HG03139 (cell line): ENCODE measurements at regions not wholly inside any gene's neighbourhood (a gene's known extent, or its start where the extent isn't known, plus 50 kb on each side); places are given as distances from the start of the nearest gene placed in this dataset.
"Not testable (repeated sequence)": the region's sequence is repeated elsewhere in the genome, so short reads cannot be mapped to it uniquely, and the experiment has no call there.

Source experiments
- ATAC-seq: cut with Tn5 transposase; IDR thresholded peaks from one replicate; pipeline ENCODE4 v1.9.1; 2021; ENCODE audit not compliant: unreplicated experiment

DNA sequence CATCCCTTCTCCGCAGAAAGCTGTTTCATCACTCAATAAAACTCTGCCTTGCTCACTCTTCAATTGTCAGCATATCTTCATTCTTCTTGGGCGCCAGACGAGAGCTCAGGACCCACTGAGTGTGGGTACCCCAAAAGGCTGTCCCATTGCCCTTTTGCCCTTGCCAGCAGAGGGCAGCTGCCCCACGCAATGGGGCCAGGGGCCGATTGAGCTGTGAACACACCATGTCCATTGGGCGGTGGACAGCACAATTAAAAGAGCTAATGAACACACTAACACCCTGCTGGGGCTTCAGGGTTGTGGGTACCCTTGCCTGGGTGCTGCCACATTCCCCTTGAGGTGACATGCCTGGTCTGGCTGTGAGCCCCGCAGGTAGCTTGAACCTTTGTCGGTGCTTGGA, 487.2 kb upstream of the NUDT12 start:
- ATAC-seq, result no peak

- no peak for ATAC-seq
Measured at GRCh38 chr5:104048231-104048630, 485.6 kb upstream of the NUDT12 start.

DNA sequence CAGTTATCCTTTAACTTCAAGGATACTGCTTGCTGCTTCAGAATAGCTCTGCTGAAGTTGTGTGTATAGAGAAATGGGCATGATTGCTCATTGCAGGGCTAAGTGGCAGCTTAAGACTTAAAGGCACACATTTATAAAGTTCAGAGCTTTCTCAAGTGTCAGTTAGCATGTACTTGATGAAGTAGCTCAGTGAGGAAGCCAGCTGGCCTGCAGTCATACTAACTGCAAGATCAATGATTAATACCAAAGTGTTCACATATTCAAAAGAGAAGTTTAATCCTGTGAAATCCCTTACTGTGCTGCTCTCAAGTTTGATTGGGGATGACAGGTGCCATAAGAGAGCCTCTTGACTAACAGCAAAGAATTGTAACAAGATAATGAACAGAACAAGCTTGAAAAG, 483.4 kb upstream of the NUDT12 start:
- ATAC-seq, result no peak

GRCh38 chr5:104039871-104040270, 477.3 kb upstream of the NUDT12 start:
- ATAC-seq, result not testable (repeated sequence)

GRCh38 chr5:104037136-104037535, 474.5 kb upstream of the NUDT12 start:
- ATAC-seq, result not testable (repeated sequence)

DNA sequence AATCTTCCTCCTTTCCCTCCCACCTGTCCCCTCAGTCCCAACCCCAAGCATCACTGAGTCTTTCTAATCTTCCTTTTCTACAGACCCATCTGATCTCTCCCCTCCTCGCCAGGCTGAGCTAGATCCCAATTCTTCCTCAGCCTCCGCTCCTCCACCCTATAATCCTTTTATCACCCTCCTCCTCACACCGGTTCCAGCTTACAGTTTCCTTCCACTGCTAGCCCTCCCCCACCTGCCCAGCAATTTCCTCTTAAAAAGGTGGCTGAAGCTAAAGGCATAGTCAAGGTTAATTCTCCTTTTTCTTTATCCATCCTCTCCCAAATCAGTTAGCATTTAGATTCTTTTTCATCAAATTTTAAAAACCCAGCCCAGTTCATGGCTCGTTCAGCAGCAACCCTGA, 470.6 kb upstream of the NUDT12 start:
- not testable (repeated sequence) for ATAC-seq

DNA sequence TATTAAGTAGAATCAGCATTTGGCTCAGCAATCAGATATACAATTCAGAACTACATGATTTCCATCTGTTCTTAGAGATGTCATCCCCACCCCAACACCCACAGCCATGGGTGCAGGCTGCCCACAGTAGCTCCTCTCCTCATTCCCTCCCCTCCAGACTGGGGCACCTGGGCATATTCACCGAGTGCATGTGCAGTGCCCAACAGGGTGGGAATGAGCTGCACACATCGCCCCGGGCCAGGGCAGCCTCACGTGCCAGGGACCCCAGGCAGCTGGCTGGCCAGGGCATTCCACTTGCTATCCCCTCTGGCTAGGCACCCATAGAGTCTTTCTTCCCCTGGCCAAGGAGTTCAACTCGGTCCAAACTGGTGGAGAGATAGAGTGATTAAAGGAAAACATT, 461.9 kb upstream of the NUDT12 start:
- ATAC-seq, result no peak

GRCh38 chr5:104023739-104024138, 461.1 kb upstream of the NUDT12 start:
- ATAC-seq, result no peak

GRCh38 chr5:104019956-104020355, 457.4 kb upstream of the NUDT12 start:
- no peak for ATAC-seq

DNA sequence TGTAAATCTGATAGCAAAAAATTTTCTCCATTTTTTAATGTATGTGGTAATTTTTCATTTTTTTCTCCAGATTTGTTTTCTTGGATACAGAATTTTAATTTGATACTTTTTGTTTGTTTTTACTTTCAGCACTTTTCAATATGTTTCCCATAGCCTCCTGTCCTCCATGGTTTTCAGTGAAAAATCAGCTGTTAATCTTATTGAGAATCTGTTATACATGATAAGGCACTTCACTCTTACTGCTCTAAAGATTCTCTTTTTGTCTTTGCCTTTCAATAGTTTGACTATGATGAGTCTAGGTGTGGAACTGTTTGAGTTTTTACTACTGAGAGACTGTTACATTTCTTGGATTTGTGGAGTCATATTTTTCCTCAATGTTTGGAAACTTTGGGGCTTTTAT, 455.7 kb upstream of the NUDT12 start:
- ATAC-seq, result no peak

GRCh38 chr5:104016646-104017045, 454.1 kb upstream of the NUDT12 start:
- ATAC-seq, result no peak

DNA sequence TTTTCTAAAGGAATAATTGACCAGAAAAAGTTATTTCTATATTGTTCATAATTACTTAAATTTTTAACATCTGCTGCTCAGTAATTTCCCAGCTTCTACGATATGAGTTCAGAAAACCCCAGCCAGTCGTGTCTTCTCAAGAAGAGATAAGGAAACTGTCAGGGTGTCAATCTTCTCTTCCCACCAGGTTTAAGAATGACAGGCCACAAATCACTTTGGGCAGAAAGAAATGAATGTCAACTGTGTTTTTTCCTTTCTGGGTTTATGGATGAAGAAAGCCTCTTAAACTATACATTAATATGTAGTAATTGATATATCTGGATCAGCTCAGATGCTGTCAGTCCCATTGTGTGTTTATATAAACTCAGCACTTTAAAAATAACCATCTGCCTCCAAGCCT, 453.2 kb upstream of the NUDT12 start:
- ATAC-seq, result no peak

GRCh38 chr5:104002783-104003182, 440.2 kb upstream of the NUDT12 start:
- ATAC-seq, result not testable (repeated sequence)

- no peak for ATAC-seq
Measured at GRCh38 chr5:104001136-104001535, 438.5 kb upstream of the NUDT12 start.

- no peak for ATAC-seq
Measured at GRCh38 chr5:103993031-103993430, 430.4 kb upstream of the NUDT12 start.

DNA sequence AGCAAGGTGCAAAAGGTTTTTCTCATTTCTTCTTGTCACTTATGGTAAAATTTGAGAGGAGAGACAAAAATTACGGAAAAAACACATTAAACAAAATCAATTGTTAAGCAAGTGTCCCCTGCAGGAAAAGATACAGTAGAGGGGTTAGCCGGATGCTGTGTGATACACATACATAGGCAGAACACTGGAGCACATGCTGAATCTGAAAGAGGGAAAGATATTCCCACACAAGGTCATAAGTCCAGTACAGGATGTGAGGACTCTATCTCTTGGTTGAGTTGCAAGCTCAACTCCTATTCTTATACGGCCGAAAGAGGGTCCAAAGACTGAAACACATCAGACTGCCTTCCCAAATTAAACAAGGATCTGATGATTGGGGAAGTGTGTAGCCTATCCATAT, 427.5 kb upstream of the NUDT12 start:
- no peak for ATAC-seq

DNA sequence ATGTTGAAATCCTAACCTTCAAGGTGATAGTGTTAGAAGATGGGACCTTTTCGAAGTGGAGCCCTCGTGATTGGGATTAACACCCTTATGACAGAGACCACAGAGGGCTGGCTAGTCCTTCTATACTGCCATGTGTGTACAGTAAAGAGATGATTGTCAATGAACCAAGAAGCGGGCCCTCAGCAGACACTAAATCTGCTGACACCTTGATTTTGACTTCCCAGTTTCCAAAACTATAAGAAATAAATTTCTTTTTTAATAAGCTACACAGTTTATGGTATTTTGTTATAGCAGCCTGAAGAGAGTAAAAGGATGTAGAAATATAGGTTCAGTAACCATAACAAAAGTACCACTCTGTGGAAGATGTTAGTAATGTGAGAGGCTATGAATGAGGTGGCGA, 419.0 kb upstream of the NUDT12 start:
- no peak for ATAC-seq

DNA sequence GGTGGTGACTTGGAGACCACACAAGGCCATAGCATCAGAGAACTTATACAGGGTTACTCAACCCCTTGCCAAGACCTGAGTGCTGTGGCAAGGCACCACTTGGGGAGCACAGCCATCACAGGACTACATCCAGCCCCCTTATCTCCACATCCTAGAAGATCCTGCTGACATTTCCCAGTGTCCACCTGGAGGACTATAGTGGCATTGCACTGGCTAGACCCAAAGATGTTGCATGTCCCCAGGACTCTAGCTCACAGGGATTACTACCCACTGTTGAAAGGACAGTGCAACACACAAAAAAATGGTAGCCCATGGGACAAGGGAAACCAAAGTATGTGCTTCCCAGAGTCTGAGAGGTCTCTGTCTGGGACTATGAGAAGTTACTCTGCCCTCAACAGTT, 411.1 kb upstream of the NUDT12 start:
- ATAC-seq, result no peak

DNA sequence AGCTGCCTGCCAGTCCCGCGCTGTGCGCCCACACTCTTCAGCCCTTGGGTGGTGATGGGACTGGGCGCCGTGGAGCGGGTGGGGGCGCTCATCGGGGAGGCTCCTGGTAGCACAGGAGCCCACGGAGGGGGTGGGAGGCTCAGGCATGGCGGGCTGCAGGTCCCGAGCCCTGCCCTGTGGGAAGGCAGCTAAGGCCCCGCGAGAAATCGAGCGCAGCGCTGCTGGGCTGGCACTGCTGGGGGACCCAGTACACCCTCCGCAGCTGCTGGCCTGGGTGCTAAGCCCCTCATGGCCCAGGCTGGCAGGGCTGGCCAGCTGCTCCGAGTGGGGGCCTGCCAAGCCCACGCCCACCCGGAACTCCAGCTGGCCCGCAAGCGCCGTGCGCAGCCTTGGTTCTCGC, 403.7 kb upstream of the NUDT12 start:
- not testable (repeated sequence) for ATAC-seq

- no peak for ATAC-seq
Measured at GRCh38 chr5:103962023-103962422, 399.4 kb upstream of the NUDT12 start.

DNA sequence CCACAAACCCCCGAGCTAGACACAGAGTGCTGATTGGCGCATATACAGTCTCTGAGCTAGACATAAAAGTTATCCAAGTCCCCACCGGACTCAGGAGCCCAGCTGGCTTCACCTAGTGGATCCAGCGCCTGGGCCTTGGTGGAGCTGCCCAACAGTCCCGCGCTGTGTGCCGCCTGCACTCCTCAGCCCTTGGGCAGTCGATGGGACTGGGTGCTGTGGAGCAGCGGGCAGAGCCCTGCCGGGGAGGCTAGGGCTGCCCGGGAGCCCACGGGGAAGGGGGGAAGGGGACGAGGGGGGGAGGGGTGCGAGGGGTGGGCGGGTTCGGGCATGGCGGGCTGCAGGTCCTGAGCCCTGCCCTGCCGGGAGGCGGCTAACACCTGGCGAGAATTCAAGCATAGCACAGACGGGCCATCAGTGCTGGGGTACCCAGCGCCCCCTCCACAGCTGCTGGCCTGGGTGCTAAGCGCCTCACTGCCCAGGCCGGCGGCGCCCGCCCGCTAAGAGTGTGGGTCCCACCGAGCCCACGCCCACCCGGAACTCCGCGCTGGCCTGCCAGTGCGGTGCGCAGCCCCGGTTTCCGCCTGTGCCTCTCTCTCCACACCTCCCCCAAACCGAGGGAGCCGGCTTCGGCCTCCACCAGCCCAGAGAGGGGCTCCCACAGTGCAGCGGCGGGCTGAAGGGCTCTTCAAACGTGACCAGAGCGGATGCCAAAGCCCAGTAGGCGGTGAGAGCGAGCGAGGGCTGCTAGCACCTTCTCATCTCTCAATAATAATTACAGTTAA, 391.2 kb upstream of the NUDT12 start:
- no peak for ATAC-seq

- ATAC-seq, result no peak
Measured at GRCh38 chr5:103951776-103952175, 389.2 kb upstream of the NUDT12 start.

GRCh38 chr5:103943230-103943629, 380.6 kb upstream of the NUDT12 start:
- no peak for ATAC-seq
